SK-N-MC (cell line): ENCODE measurements at regions not wholly inside any gene's neighbourhood (a gene's known extent, or its start where the extent isn't known, plus 50 kb on each side); places are given as distances from the start of the nearest gene placed in this dataset.
"Not testable (repeated sequence)": the region's sequence is repeated elsewhere in the genome, so short reads cannot be mapped to it uniquely, and the experiment has no call there.

Experiments used
- DNase-seq: peaks from one replicate; pipeline ENCODE4 v3.0.0-alpha.2; 2011; ENCODE audit warnings: low read depth, low spot score
- H3K27ac ChIP-seq: fragments of 200-600 bp; sonication (generic); 2 replicates; pipeline ENCODE4 v1.5.1; 2016; ENCODE audit warnings: mixed run types
- H3K36me3 ChIP-seq: fragments of 200-600 bp; sonication (generic); 2 replicates; pipeline ENCODE4 v1.6.1; 2017; ENCODE audit warnings: antibody characterized with exemption, low read length, mixed read lengths; ENCODE audit not compliant: insufficient read depth
- H3K4me3 ChIP-seq: fragments of 200-600 bp; sonication (generic); 2 replicates; pipeline ENCODE4 v1.5.1; 2016
- H3K9ac ChIP-seq: fragments of 200-600 bp; sonication (generic); 2 replicates; pipeline ENCODE4 v1.8.0; 2017; ENCODE audit warnings: mixed run types, mixed read lengths; ENCODE audit not compliant: insufficient read length
- H3K9me3 ChIP-seq: fragments of 200-600 bp; sonication (generic); 2 replicates; pipeline ENCODE4 v1.6.1; 2017; ENCODE audit warnings: low read depth, mild to moderate bottlenecking, antibody characterized with exemption, low read length, moderate library complexity, mixed read lengths
- EZH2 ChIP-seq: fragments of 200-600 bp; sonication (generic); IDR thresholded peaks from one replicate; pipeline ENCODE4 v1.6.1; 2017; ENCODE audit warnings: antibody characterized with exemption
- FOXP2 ChIP-seq: optimal IDR thresholded peaks from 2 replicates; pipeline ENCODE3; 2011; ENCODE audit warnings: mild to moderate bottlenecking, moderate library complexity; ENCODE audit not compliant: insufficient read depth; ENCODE audit errors: extremely low read length, control extremely low read depth
- POLR2AphosphoS5 ChIP-seq: IDR thresholded peaks from 2 replicates; pipeline ENCODE4 v1.6.1; 2012; ENCODE audit warnings: mild to moderate bottlenecking, low read depth, low read length, borderline replicate concordance

DNA sequence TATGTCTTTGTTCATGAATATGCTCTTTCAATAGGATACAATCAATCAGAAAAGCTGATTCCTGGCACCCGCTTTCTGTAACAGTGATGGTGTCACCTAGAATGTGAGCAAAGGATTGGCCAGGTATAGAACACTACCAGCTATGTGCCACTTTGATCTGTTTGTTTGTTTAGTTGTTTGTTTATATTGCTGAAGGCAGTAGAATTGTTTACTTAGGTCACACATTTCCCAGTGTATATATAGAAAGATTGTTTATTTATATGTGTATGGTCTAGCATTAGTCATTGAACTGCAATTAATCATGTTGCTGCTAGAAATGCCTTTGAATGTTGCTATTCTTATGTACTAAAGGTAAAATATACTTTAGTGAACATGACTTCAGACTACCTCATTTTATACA lies 1678.6 kb upstream of the CELF4 start:
- H3K36me3 ChIP-seq = no peaks in the 10 kb centered on the region
- no peaks in the 10 kb centered on the region for H3K9me3 ChIP-seq
- no peak for DNase-seq
- no peak overlapping the region for H3K27ac ChIP-seq
- H3K4me3 ChIP-seq = no peak overlapping the region
- H3K9ac ChIP-seq = no peak overlapping the region
- no peak for TF ChIP-seq POLR2AphosphoS5
- TF ChIP-seq EZH2 = no peak
- TF ChIP-seq FOXP2 = no peak

DNA sequence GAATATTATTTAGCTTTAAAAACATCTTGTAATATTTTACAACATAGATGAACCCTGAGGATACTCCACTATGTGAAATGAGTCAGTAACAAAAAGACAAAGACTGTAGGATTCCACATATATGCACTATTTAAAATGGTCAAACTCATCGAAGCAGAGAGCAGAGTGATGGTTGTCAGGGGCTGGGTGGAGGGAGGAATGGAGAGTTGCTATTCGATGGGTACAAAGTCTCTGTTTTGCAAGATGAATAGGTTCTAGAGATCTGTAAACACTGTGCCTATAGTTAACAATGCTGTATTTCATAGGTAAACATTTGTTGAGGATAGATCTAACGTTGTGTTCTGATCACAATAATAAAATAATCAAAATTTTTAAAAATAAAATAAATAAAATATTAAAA lies 1675.9 kb upstream of the CELF4 start:
- Histone ChIP-seq H3K27ac (no peak overlapping the region), H3K9me3 (no peaks in the 10 kb centered on the region), H3K9ac (no peak overlapping the region), H3K36me3 (no peaks in the 10 kb centered on the region), H3K4me3 (no peak overlapping the region)
- TF ChIP-seq POLR2AphosphoS5 = no peak
- no peak for TF ChIP-seq EZH2
- TF ChIP-seq FOXP2 = no peak
- DNase-seq = no peak

DNA sequence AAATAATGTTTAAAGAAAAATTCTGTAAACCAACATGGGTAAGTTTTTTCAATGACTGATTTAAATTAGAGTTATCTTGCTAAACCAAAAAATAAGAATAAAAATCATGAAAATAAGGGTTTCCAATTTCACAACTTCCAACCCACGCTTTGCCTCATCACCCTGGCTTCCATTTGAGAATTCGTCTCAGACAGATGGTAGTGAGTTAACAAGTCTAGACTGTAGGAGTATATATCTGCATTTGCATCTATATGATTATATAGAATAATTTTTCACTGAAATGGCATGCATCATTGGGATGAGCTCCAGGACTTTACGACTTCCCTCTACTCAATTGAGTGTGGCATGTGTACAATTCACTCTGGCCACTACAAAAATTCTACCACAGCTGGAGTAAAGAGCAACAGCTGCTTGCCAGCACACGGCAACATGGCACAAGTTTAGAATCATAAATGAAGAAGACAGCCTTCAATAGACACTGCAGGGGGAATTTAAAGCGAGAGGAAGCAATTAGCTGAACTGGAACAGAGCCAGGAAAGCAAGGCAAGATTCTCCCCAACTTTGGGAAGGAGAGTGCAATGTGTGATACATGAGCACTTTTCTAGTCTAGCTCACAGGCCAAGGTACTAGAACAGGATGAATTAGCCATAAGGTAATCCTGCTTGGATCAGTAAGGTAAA lies 1673.5 kb upstream of the CELF4 start:
- H3K27ac ChIP-seq = no peak overlapping the region
- no peak overlapping the region for H3K9ac ChIP-seq
- TF ChIP-seq EZH2 (no peak), FOXP2 (no peak), POLR2AphosphoS5 (no peak)
- no peaks in the 10 kb centered on the region for H3K9me3 ChIP-seq
- no peaks in the 10 kb centered on the region for H3K36me3 ChIP-seq
- peak; percentile 0 for DNase-seq
- H3K4me3 ChIP-seq = no peak overlapping the region

DNA sequence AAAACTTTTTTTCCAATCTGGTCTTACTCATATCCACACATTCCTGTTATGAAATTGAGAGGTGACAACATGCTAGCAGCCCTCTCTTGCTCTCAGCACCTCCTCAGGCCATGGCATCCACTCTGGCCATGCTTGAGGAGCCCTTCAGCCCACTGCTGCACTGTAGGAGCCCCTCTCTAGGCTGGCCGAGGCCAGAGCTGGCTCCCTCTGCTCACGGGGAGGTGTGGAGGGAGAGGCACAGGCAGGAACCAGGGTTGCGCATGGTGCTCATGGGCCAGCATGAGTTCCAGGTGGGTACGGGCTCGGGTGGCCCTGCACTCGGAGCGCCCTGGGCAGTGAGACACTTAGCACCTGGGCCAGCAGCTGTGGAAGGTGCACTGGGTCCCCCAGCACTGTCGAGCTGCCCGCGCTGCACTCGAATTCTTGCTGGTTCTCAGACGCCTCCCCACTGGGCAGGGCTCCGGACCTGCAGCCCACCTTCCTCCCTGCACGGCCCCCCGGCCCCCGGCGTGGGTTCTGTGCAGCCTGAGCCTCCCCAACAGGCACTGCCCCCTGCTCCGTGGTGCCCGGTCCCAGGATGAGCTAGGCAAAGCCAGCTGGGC lies 1669.6 kb upstream of the CELF4 start:
- no peak for TF ChIP-seq EZH2
- no peak for TF ChIP-seq POLR2AphosphoS5
- TF ChIP-seq FOXP2 = no peak
- H3K36me3 ChIP-seq = no peaks in the 10 kb centered on the region
- no peak for DNase-seq
- H3K9me3 ChIP-seq = no peaks in the 10 kb centered on the region
- no peak overlapping the region for H3K27ac ChIP-seq
- H3K9ac ChIP-seq = no peak overlapping the region
- no peak overlapping the region for H3K4me3 ChIP-seq

DNA sequence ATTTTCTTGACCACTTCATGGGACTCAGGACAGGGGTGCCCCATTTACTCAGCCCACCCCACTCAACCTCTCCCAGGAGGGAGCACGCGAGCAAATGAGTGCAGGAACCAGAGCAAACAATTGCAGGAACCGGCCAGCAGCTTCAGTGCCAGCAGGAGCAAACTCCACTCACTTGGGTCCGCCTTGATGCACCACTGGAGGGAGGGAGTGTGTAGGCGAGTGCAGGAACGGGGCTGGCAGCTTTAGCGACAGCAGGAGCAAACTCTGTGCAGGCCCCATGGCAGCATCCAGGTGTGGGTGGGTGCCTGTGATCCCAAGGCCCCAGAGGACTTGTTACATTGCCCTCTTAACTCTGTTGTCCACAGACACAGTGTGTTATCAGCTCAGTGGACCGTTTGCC lies 1667.3 kb upstream of the CELF4 start:
- Histone ChIP-seq H3K4me3 (no peak overlapping the region), H3K36me3 (no peaks in the 10 kb centered on the region), H3K27ac (no peak overlapping the region), H3K9me3 (no peaks in the 10 kb centered on the region), H3K9ac (no peak overlapping the region)
- TF ChIP-seq FOXP2 (no peak), EZH2 (no peak), POLR2AphosphoS5 (no peak)
- no peak for DNase-seq

DNA sequence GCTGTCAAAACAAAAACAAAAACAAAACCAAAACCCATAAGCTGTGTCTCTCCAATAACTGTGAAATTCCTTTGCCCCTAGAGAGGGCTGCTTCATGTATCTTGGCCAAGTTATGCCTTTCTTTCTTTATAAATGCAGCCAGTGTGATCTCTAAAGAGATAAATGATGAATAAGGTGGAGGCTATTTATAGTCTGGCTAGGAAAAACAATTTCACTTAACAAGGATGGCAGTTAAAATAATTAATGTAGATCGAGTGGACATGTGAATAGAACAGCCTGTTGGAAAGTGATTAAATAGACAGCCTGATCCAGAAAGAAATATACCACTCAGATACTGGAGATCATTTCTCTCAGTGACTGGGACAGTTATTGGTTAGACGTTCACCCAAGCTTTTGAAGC lies 1666.9 kb upstream of the CELF4 start:
- Histone ChIP-seq H3K36me3 (no peaks in the 10 kb centered on the region), H3K4me3 (no peak overlapping the region), H3K9ac (no peak overlapping the region), H3K27ac (no peak overlapping the region), H3K9me3 (no peaks in the 10 kb centered on the region)
- TF ChIP-seq FOXP2 (no peak), POLR2AphosphoS5 (no peak), EZH2 (no peak)
- no peak for DNase-seq

DNA sequence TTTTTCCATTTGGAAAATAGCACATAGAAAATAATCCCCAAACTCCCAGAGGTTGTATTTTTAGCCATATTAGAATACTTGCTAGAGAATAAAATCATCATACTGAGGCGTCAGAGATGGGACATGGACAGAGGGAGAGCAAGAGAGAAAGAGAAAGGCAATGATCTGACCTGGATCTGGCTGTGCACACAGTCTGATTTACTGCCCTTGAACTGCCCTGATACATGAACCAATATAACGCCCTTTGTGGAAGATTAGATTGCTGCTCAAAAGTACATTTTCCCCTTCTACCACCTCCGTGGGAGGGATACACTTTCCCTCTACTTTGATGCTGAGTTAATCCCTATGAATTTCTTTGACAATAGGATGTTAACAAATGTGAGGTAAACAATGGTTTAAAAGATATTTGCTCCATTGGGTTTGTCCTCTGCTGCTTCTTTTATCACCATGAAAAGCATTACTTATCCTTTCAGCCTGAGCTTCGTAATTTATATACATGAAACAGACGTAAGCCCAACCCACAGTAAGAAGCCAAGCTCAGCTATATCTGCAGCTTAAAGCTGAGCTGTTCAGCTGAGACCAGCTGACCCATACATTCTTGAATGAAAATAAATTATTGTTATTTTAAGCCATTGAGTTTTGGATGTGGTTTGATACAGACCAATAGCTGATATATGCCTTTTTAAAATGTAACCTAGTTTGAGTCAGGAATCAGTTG lies 1664.6 kb upstream of the CELF4 start:
- no peaks in the 10 kb centered on the region for H3K9me3 ChIP-seq
- H3K27ac ChIP-seq = no peak overlapping the region
- no peak overlapping the region for H3K4me3 ChIP-seq
- TF ChIP-seq FOXP2 (no peak), POLR2AphosphoS5 (no peak), EZH2 (no peak)
- no peaks in the 10 kb centered on the region for H3K36me3 ChIP-seq
- DNase-seq = no peak
- no peak overlapping the region for H3K9ac ChIP-seq

DNA sequence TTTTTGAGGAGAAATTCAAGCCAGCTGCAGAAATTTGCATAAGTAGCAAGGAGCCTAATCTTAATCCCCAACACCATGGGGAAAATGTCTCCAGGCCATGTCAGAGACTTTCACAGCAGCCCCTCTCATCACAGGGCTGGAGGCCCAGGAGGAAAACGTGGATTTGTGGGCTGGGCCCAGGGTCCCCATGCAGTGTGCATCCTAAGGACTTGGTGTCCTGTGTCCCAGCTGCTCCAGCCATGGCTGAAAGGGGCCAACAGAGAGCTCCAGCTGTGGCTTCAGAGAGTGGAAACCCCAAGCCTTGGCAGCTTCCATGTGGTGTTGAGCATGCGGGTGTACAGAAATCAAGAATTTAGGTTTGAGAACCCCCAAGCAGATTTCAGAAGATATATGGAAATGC lies 1662.2 kb upstream of the CELF4 start:
- not testable (repeated sequence) for H3K4me3 ChIP-seq, H3K9ac ChIP-seq, H3K36me3 ChIP-seq, H3K27ac ChIP-seq, H3K9me3 ChIP-seq, DNase-seq

DNA sequence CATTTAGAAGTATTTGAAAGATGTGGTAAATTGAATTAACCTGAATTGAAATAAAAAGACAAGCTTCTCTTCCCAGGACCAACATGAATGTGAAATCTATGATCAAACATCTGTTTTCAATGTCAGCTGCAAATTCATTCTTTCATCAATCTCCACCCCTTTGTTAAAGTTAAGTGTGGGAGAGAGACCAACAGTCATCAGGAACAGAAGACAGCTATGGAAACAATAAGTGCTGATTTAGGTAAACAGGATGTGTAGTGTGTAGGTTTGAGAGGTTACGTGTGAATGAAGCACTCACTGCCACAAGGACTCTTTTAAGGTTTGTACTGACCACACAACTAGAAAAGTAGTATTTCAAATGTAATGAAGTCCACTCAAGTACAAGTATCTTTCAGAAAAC lies 1659.8 kb upstream of the CELF4 start:
- no peak for DNase-seq

More for the DNA sequence above, 1659.8 kb upstream of the CELF4 start:
- TF ChIP-seq EZH2 = no peak
- TF ChIP-seq FOXP2 = no peak
- TF ChIP-seq POLR2AphosphoS5 = no peak
- Histone ChIP-seq H3K36me3 (no peaks in the 10 kb centered on the region), H3K4me3 (no peak overlapping the region), H3K9me3 (no peaks in the 10 kb centered on the region), H3K27ac (no peak overlapping the region), H3K9ac (no peak overlapping the region)
